ENCODE measurements at regions not wholly inside any gene's neighbourhood (a gene's known extent, or its start where the extent isn't known, plus 50 kb on each side); places are given as distances from the start of the nearest gene placed in this dataset.

GRCh38 chr20:19875376-19876221, 117.5 kb downstream of the RIN2 start:
- H3K9me2 ChIP-seq (ENCODE audit: insufficient read depth) = peaks cover 4% of the 10 kb centered on the region; the same call in 1 of the 2 replicates
- Mint-ChIP-seq H3K27ac (no peak overlapping the region), H3K36me3 (ENCODE audit: low read depth) (no peaks in the 10 kb centered on the region; the same call in 2 of the 3 replicates), H3K27me3 (ENCODE audit: insufficient read depth, low read depth, poor library complexity) (no peaks in the 10 kb centered on the region), H3K4me3 (no peak overlapping the region), H3K9me3 (peaks cover 3% of the 10 kb centered on the region; the same call in 2 of the 3 replicates), H3K4me1 (no peaks in the 10 kb centered on the region; the same call in 2 of the 3 replicates)
- H3K79me2 ChIP-seq (replicated peaks; ENCODE audit: insufficient read depth) = no peaks in the 10 kb centered on the region
- TF ChIP-seq JUNB (IDR thresholded peaks at IDR 0.05; ENCODE audit: unreplicated experiment) = no peak
- TF ChIP-seq CTCF (conservative IDR thresholded peaks at IDR 0.05; ENCODE audit: low read depth in 2 of 2) = no peak
- TF ChIP-seq EZH2 (IDR thresholded peaks at IDR 0.05; ENCODE audit: low read depth, unreplicated experiment) = no peak
- no peak for TF ChIP-seq REST (IDR thresholded peaks at IDR 0.05; ENCODE audit: unreplicated experiment)
- no peak for TF ChIP-seq ETS1 (IDR thresholded peaks at IDR 0.05)
- TF ChIP-seq ZNF331 (CRISPR knock-in tag; IDR thresholded peaks at IDR 0.05; ENCODE audit: low read depth) = no peak
- no peak for TF ChIP-seq EZH2phosphoT487 (IDR thresholded peaks at IDR 0.05; ENCODE audit: unreplicated experiment)
- TF ChIP-seq ZNF462 (CRISPR knock-in tag; IDR thresholded peaks at IDR 0.05) = no peak
- TF ChIP-seq ZNF114 (CRISPR knock-in tag; IDR thresholded peaks at IDR 0.05) = no peak
- TF ChIP-seq STAT1 (IDR thresholded peaks at IDR 0.05; ENCODE audit: unreplicated experiment) = no peak
- no peak for TF ChIP-seq CREB1 (CRISPR knock-in tag; IDR thresholded peaks at IDR 0.05; ENCODE audit: low read depth)
- no peak for TF ChIP-seq POLR2AphosphoS5 (IDR thresholded peaks at IDR 0.05; ENCODE audit: low read depth)
- no peak for TF ChIP-seq NANOG (IDR thresholded peaks at IDR 0.05; ENCODE audit: borderline replicate concordance)
- no peaks in the 10 kb centered on the region for H3F3A ChIP-seq (replicated peaks; ENCODE audit: low read depth)
- no peak overlapping the region for H2AFZ ChIP-seq
- H4K20me1 ChIP-seq (replicated peaks; ENCODE audit: insufficient read depth) = no peaks in the 10 kb centered on the region
- H3K4me3 ChIP-seq = no peak overlapping the region
- ATAC-seq = peak; percentile 49
- H3K4me1 ChIP-seq (ENCODE audit: insufficient read depth) = 0 out of 2 replicates have a peak, but pooled peaks cover 3% of the 10 kb centered on the region
- DNase-seq (ENCODE audit: low spot score) = no peak
- H3K27ac ChIP-seq (ENCODE audit: low read depth) = no peak overlapping the region
- no peaks in the 10 kb centered on the region for H3K36me3 ChIP-seq (ENCODE audit: insufficient read depth)
- H3K4me2 ChIP-seq = no peak overlapping the region
- no peaks in the 10 kb centered on the region for H3K27me3 ChIP-seq (ENCODE audit: insufficient read depth)

Data from GM23338 (cell line).